ENCODE measurements at regions not wholly inside any gene's neighbourhood (a gene's known extent, or its start where the extent isn't known, plus 50 kb on each side); places are given as distances from the start of the nearest gene placed in this dataset.

DNA sequence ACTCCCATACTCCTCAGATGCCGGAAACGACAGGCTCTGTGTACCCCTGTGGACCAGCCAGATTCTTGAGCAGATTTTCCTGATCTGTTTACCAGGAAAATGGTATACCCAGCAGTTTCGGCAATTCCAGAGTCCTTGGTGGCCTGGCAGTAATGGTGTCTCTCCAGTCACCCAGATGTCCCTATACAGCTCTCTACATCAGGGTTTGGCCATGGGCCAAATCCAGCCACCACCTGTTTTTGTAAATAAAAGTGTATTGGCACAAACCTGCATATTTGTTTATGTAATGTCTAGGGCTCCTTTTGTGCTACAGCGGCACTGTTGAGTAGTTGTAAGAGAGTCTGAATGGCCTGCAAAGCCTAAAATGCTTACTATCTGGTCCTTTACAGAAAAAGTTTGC is 491.3 kb downstream of the RPS24 start:
- TF ChIP-seq, protein P1, sequence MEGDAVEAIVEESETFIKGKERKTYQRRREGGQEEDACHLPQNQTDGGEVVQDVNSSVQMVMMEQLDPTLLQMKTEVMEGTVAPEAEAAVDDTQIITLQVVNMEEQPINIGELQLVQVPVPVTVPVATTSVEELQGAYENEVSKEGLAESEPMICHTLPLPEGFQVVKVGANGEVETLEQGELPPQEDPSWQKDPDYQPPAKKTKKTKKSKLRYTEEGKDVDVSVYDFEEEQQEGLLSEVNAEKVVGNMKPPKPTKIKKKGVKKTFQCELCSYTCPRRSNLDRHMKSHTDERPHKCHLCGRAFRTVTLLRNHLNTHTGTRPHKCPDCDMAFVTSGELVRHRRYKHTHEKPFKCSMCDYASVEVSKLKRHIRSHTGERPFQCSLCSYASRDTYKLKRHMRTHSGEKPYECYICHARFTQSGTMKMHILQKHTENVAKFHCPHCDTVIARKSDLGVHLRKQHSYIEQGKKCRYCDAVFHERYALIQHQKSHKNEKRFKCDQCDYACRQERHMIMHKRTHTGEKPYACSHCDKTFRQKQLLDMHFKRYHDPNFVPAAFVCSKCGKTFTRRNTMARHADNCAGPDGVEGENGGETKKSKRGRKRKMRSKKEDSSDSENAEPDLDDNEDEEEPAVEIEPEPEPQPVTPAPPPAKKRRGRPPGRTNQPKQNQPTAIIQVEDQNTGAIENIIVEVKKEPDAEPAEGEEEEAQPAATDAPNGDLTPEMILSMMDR (IDR thresholded peaks at IDR 0.05; ENCODE audit: insufficient read depth, low read depth, low read length), result no peak
- DNase-seq (ENCODE audit: low read depth), result no peak
- no peak overlapping the region for H3K4me3 ChIP-seq (ENCODE audit: low read depth, low read length)

DNA sequence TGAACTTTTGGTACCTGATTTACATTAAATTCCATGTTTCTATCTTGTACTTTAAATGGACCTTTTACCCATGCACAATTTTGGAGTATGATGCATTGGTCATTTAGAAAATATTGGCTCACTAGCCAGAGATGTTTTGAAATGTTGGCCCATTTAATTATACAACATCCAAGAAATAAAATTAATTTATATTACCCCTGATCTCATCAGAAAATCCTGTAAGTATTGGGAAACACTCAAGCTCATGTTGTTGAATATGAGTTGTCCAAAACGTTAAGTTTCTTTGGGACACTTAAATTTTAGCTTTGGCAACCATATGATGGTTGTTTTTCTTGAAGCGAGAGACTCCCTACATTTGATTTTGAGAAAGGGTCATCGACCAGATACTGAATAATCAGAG is 492.7 kb downstream of the RPS24 start:
- TF ChIP-seq, protein P1 (IDR thresholded peaks at IDR 0.05; ENCODE audit: insufficient read depth, low read depth, low read length), result no peak
- DNase-seq (ENCODE audit: low read depth), result no peak
- no peak overlapping the region for H3K4me3 ChIP-seq (ENCODE audit: low read depth, low read length)

DNA sequence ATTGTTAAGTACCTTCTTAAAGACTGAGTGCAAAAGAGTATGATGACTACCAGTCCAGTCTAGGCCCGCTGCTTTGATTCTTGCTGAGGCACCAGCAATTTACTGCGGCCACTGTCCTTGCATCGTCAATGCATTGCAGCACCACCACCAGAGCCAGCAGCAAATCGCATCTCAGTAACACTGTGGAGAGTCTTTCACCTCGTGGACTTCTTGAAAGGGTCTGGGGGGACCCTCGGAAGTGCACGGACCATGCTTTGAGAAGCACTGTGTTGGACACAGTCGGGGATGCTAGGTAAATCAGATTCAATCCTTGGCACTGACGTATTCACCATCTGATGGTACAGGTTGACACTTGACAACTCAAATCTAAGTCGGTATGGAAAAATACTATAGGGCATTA is 493.6 kb downstream of the RPS24 start:
- TF ChIP-seq, protein P1 (IDR thresholded peaks at IDR 0.05; ENCODE audit: insufficient read depth, low read depth, low read length), result no peak
- no peak overlapping the region for H3K4me3 ChIP-seq (ENCODE audit: low read depth, low read length)
- no peak for DNase-seq (ENCODE audit: low read depth)

GRCh38 chr10:78528749-78529204 is 495.1 kb downstream of the RPS24 start:
- no peak for DNase-seq (ENCODE audit: low read depth)
- TF ChIP-seq, protein P1 (IDR thresholded peaks at IDR 0.05; ENCODE audit: insufficient read depth, low read depth, low read length), result no peak
- no peak overlapping the region for H3K4me3 ChIP-seq (ENCODE audit: low read depth, low read length)

- TF ChIP-seq, protein P1 (IDR thresholded peaks at IDR 0.05; ENCODE audit: insufficient read depth, low read depth, low read length), result no peak
- H3K4me3 ChIP-seq (ENCODE audit: low read depth, low read length), result no peak overlapping the region
- DNase-seq (ENCODE audit: low read depth), result no peak
Observed at GRCh38 chr10:78529262-78529661, 495.6 kb downstream of the RPS24 start.

DNA sequence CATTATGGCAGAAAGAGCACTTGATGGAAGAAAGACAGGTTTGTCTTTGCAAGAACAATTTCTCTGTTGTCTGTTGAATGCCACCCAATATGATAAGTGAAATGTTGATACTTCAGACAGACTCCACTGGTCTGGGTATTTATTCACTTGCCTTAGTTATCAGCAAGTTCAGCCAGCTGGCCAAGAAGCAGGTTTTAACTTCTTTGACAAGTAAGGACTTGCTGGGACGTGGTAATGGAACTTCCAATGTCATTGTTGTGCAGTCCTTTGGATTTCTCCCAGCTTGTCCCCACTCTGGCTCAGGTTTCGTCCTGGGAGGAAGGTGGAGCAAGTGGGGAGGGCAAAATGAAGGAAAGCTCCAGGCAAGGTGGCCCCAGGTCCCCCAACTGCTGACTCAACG is 497.4 kb downstream of the RPS24 start:
- DNase-seq (ENCODE audit: low read depth), result no peak
- TF ChIP-seq, protein P1 (IDR thresholded peaks at IDR 0.05; ENCODE audit: insufficient read depth, low read depth, low read length), result no peak
- no peak overlapping the region for H3K4me3 ChIP-seq (ENCODE audit: low read depth, low read length)

DNA sequence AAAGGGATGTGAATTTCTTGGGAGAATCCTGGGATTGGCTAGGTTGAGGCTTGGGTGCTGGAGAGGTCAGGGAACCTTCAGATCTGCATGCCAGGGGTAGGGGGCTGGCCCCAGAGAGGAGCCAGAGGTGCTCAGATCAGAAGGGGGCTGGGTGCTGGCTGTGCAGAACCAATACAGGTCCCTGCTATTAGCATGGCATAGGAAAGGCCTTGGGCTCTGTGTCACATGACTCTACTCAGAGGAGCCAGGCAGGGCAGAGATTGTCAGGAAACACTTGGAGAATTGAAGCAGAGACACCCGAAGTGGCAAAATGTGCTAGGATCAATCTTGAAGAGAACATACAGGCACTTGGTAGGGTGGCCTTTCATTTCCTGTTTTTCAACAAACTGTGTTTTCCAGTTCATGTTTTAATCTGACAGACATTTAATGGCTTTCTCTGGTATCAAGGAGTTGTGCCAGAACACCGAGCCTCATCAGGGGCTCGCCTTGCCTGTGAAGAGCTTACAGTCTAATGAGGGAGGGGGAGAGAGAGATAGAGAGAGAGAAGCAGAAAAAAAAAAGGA is 498.9 kb downstream of the RPS24 start:
- DNase-seq (ENCODE audit: low read depth), result no peak
- H3K4me3 ChIP-seq (ENCODE audit: low read depth, low read length), result no peak overlapping the region
- TF ChIP-seq, protein P1 (IDR thresholded peaks at IDR 0.05; ENCODE audit: insufficient read depth, low read depth, low read length), result no peak

Data from fibroblast of villous mesenchyme (primary cell).